ENCODE measurements at regions not wholly inside any gene's neighbourhood (a gene's known extent, or its start where the extent isn't known, plus 50 kb on each side); places are given as distances from the start of the nearest gene placed in this dataset.

DNA sequence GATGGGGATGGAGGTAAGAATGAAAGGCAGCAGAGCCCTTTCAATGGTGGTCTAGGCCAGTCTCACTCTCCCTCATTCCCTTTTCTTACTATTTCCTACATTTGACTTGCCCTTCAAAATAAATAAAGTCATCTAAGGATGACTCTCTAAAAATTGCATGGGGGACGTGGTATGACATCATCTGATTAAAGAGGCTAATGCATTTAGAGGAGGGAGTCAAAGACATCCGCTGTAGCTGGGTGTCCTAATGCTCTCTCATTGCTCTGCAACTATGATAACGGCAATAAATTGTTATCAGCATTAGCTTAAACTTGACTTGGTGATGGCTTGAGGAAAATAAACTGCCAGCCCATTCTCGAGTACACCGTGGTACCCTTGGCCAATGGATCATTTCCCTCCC, 225.6 kb upstream of the PBX1 start:
- Histone ChIP-seq H3K36me3 (no peaks in the 10 kb centered on the region), H3K4me1 (no peaks in the 10 kb centered on the region), H3K27ac (no peak overlapping the region), H3K27me3 (no peaks in the 10 kb centered on the region), H3K9me3 (no peaks in the 10 kb centered on the region), H3K4me3 (no peak overlapping the region)
- no peak for ATAC-seq
- no peak for DNase-seq
- intact Hi-C loops (cut with DNase I), result no loop called here
- FAIRE-seq, result no peak
- WGBS, 2 donors, result 88 to 91% methylated on average over 5 of the region's 5 CpGs
- TF ChIP-seq, protein P1, sequence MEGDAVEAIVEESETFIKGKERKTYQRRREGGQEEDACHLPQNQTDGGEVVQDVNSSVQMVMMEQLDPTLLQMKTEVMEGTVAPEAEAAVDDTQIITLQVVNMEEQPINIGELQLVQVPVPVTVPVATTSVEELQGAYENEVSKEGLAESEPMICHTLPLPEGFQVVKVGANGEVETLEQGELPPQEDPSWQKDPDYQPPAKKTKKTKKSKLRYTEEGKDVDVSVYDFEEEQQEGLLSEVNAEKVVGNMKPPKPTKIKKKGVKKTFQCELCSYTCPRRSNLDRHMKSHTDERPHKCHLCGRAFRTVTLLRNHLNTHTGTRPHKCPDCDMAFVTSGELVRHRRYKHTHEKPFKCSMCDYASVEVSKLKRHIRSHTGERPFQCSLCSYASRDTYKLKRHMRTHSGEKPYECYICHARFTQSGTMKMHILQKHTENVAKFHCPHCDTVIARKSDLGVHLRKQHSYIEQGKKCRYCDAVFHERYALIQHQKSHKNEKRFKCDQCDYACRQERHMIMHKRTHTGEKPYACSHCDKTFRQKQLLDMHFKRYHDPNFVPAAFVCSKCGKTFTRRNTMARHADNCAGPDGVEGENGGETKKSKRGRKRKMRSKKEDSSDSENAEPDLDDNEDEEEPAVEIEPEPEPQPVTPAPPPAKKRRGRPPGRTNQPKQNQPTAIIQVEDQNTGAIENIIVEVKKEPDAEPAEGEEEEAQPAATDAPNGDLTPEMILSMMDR (IDR thresholded peaks at IDR 0.05), result no peak

DNA sequence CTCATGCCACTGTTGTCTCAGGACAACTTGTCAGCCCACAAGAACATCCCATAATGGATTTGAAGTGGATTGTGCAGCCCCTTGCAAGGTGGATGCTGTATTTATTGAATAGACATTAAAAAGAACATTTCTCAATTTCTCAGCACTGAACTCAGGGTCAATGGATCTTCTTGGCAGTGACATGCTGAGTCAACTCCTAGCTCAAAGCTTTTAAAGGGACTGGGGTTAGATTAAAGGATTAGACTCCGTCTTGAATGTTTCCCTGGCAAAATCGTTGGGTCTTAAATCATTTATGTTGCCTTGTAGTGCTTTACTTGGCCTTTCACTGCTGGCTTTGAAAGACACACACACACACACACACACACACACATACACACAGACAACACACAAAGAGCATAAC, 221.6 kb upstream of the PBX1 start:
- FAIRE-seq (no peak), ATAC-seq (no peak), DNase-seq (no peak)
- Histone ChIP-seq H3K27me3 (no peaks in the 10 kb centered on the region), H3K36me3 (no peaks in the 10 kb centered on the region), H3K4me3 (no peak overlapping the region), H3K9me3 (no peaks in the 10 kb centered on the region), H3K4me1 (no peaks in the 10 kb centered on the region), H3K27ac (no peak overlapping the region)
- 72 to 78% methylated on average over 2 of the region's 2 CpGs for WGBS, 2 donors
- intact Hi-C loops (cut with DNase I), result no loop called here
- TF ChIP-seq, protein P1 (IDR thresholded peaks at IDR 0.05), result no peak

DNA sequence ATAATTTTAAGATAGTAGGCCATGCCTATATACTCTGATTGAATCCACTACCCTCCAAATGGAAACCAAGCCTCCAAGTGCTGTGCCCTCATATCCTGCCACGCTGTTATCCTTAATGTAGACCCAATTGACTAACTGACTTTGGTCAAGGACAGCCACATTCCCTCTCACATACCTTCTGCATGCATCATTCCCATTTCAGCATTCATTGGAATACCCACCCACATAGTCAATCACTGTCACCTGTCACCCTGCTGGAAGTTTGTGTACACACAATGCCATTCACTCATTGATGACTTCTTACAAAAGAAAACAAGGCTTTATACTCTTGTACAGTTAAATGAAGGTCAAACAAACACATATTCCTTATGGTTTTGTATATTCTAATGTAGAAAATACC, 221.1 kb upstream of the PBX1 start:
- Histone ChIP-seq H3K27me3 (no peaks in the 10 kb centered on the region), H3K4me3 (no peak overlapping the region), H3K4me1 (no peaks in the 10 kb centered on the region), H3K27ac (no peak overlapping the region), H3K36me3 (no peaks in the 10 kb centered on the region), H3K9me3 (no peaks in the 10 kb centered on the region)
- 61 to 67% methylated on average over 1 of the region's 1 CpG for WGBS, 2 donors
- DNase-seq, result no peak
- TF ChIP-seq, protein P1 (IDR thresholded peaks at IDR 0.05), result no peak
- intact Hi-C loops (cut with DNase I), result no loop called here
- no peak for FAIRE-seq
- peak in 2 of 4 donors; percentile 29 to 68 for ATAC-seq

DNA sequence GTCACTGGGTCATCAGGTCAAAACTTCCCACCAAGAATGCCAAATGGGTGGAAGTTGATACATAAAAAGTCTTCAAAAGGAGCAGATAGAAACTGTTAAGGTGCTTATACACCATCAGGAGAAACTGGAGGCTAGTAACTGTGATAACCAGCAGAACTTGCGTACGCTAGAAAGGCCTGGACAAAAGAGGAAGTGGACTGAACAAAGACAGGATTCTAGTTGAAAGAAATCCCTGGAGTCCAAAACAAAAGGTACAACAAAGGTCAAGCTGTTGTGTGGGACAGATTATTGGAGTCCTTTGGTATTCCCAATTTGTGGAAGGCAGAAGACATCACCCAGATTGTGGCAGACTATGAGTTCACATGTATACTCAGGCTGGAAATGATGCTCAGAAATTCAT, 215.8 kb upstream of the PBX1 start:
- Histone ChIP-seq H3K27ac (no peak overlapping the region), H3K4me1 (no peaks in the 10 kb centered on the region), H3K9me3 (no peaks in the 10 kb centered on the region), H3K4me3 (no peak overlapping the region), H3K36me3 (no peaks in the 10 kb centered on the region), H3K27me3 (no peaks in the 10 kb centered on the region)
- TF ChIP-seq, protein P1 (IDR thresholded peaks at IDR 0.05), result no peak
- intact Hi-C loops (cut with DNase I), result no loop called here
- DNase-seq (no peak), ATAC-seq (no peak), FAIRE-seq (no peak)
- WGBS, 2 donors, result 95 to 96% methylated on average over 2 of the region's 2 CpGs

DNA sequence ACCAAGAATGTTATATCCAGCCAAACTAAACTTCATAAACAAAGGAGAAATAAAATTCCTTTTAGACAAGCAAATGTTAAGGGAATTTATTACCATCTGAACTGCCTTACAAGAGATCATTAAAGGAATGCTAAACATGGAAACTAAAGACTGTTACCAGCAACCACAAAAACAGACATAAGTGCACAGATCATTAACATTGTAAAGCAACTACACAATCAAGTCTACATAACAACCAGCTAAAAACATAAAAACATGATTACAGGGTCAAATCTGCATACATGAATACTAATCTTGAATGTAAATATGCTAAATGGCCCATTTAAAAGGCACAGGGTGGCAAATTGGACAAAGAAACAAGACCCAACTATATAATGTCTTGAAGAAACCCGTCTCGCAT, 211.0 kb upstream of the PBX1 start:
- Histone ChIP-seq H3K4me1 (no peaks in the 10 kb centered on the region), H3K36me3 (no peaks in the 10 kb centered on the region), H3K27ac (no peak overlapping the region), H3K9me3 (no peaks in the 10 kb centered on the region), H3K27me3 (no peaks in the 10 kb centered on the region), H3K4me3 (no peak overlapping the region)
- intact Hi-C loops (cut with DNase I), result no loop called here
- no peak for FAIRE-seq
- no peak for DNase-seq
- ATAC-seq, result no peak
- TF ChIP-seq, protein P1 (IDR thresholded peaks at IDR 0.05), result no peak
- 93 to 100% methylated on average over 2 of the region's 2 CpGs for WGBS, 2 donors
